T-helper 2 cell treated with Interferon-gamma antibody and Interleukin-4, amounts not matched to agents 5 μg/mL and 100 μg/mL, for 36 hours (primary cell): ENCODE measurements at regions not wholly inside any gene's neighbourhood (a gene's known extent, or its start where the extent isn't known, plus 50 kb on each side); places are given as distances from the start of the nearest gene placed in this dataset.

ENCODE experiments used
- DNase-seq: peaks from one replicate; pipeline ENCODE4 v3.0.0; 2021; ENCODE audit warnings: low spot score
- H3K27ac Mint-ChIP-seq: one replicate; pipeline ENCODE4 v1.8.0; 2021; ENCODE audit warnings: mild to moderate bottlenecking, mixed read lengths
- H3K27me3 Mint-ChIP-seq: one replicate; pipeline ENCODE4 v1.8.0; 2021; ENCODE audit warnings: low read depth, mixed read lengths
- H3K36me3 Mint-ChIP-seq: one replicate; pipeline ENCODE4 v1.8.0; 2021; ENCODE audit warnings: low read depth, mixed read lengths
- H3K4me1 Mint-ChIP-seq: one replicate; pipeline ENCODE4 v1.8.0; 2021; ENCODE audit warnings: low read depth, mixed read lengths
- H3K4me3 Mint-ChIP-seq: one replicate; pipeline ENCODE4 v1.8.0; 2022; ENCODE audit warnings: mild to moderate bottlenecking, moderate library complexity, mixed read lengths
- H3K9me3 Mint-ChIP-seq: one replicate; pipeline ENCODE4 v1.8.0; 2021; ENCODE audit warnings: mixed read lengths

DNA sequence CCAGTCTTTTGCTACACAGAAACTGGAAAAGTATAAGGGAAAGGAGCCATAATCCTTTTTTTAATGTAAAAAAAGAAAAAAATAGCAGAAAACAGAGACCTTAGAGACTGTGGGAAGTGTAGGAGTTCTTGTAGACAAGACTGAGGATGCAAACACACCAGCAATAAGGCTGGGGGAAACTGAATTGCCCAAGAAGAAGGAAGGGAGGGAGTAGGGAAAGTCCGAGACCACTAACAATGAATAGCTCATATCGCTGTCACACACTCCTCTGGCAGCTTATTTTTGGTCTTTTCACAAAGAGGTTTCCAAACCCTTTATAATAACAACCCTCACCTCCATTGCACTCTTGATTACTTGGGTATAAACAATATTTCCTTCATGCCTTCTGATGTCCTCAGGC, 952.0 kb downstream of the SLITRK5 start:
- Mint-ChIP-seq H3K27me3 (no peaks in the 10 kb centered on the region), H3K4me3 (no peak overlapping the region), H3K27ac (no peak overlapping the region), H3K36me3 (no peaks in the 10 kb centered on the region), H3K4me1 (no peaks in the 10 kb centered on the region), H3K9me3 (peaks cover 10% of the 10 kb centered on the region)
- no peak for DNase-seq

DNA sequence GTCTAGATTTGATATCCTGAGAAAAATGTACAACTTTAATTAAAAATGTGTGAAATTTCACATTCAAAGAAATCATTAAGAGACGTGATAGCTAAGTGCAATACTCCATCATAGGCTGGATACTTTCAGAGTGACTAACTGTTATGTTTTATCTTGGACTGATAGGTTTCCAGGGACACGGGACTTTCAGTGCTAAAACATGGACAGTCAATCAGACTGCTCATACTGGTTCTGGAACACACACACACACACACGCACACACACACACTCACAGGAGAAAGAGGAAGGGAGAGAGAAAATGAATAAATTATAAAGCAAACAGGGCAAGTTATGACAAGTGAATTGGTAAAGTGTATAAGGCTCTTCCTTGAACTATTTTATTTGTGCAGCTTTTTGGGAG, 955.9 kb downstream of the SLITRK5 start:
- H3K27me3 Mint-ChIP-seq, result no peaks in the 10 kb centered on the region
- H3K36me3 Mint-ChIP-seq, result no peaks in the 10 kb centered on the region
- no peak overlapping the region for H3K4me3 Mint-ChIP-seq
- H3K9me3 Mint-ChIP-seq, result peaks cover 27% of the 10 kb centered on the region
- no peak overlapping the region for H3K27ac Mint-ChIP-seq
- DNase-seq, result no peak
- H3K4me1 Mint-ChIP-seq, result no peaks in the 10 kb centered on the region

DNA sequence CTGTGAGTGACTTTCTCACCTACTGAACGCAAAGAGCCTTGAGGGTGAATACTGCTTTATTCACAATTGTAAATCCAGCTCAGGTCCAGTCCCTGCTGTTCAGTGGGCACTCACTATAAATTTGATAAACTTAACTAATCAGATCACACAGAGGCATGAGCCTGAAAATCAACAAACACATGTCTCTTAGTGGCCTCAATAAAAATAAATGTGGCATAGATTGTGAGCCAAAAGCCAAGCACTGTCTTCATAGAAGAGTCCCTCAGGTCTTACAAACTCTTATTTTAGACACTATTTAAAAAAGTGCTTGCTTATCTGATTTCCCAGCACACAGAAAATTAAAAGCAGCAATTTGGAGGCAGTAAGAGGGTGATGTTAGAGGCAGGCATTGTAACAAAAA, 957.7 kb downstream of the SLITRK5 start:
- Mint-ChIP-seq H3K4me1 (no peaks in the 10 kb centered on the region), H3K4me3 (no peak overlapping the region), H3K36me3 (no peaks in the 10 kb centered on the region), H3K9me3 (peaks cover 21% of the 10 kb centered on the region), H3K27ac (no peak overlapping the region), H3K27me3 (no peaks in the 10 kb centered on the region)
- no peak for DNase-seq

DNA sequence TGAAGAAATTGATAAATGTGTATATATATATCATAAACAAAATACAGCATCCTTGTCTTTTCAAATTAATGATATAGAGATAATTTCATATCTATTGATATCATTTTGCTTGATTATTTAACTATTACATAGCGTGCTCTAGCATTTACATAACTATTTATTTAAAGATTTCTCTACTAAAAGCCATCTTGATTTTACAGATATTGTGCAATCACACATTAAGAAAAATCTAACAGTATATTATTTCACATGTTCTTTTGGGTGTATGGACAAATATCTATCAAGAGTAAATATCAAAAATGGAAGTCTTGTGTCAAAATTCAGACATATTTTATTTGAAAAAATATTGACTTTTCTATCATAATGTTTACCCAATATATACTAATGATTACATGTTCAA, 966.8 kb downstream of the SLITRK5 start:
- H3K36me3 Mint-ChIP-seq, result no peaks in the 10 kb centered on the region
- no peak for DNase-seq
- peaks cover 11% of the 10 kb centered on the region for H3K9me3 Mint-ChIP-seq
- H3K4me1 Mint-ChIP-seq, result no peaks in the 10 kb centered on the region
- no peak overlapping the region for H3K27ac Mint-ChIP-seq
- no peak overlapping the region for H3K4me3 Mint-ChIP-seq
- H3K27me3 Mint-ChIP-seq, result no peaks in the 10 kb centered on the region

DNA sequence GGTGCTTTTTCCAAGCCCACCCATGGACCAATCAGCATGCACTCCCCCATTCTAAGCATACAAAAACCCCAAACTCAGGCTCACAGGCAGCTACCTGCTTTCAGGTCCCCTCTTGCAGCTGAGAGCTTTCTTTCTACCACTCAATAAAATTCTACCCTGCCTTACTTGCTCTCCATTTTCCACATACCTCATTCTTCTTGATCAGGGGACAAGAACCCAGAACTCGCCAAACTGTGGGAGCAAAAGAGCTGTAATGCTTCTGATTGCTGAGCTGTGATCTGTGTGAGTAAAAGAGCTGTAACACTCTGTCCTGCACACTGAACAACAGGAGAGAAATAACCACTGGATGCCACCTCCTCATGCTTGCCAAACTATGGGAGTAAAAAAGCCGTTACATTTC, 972.1 kb downstream of the SLITRK5 start:
- H3K27ac Mint-ChIP-seq, result no peak overlapping the region
- peaks cover 21% of the 10 kb centered on the region for H3K9me3 Mint-ChIP-seq
- no peaks in the 10 kb centered on the region for H3K27me3 Mint-ChIP-seq
- H3K36me3 Mint-ChIP-seq, result no peaks in the 10 kb centered on the region
- no peak overlapping the region for H3K4me3 Mint-ChIP-seq
- no peak for DNase-seq
- no peaks in the 10 kb centered on the region for H3K4me1 Mint-ChIP-seq

DNA sequence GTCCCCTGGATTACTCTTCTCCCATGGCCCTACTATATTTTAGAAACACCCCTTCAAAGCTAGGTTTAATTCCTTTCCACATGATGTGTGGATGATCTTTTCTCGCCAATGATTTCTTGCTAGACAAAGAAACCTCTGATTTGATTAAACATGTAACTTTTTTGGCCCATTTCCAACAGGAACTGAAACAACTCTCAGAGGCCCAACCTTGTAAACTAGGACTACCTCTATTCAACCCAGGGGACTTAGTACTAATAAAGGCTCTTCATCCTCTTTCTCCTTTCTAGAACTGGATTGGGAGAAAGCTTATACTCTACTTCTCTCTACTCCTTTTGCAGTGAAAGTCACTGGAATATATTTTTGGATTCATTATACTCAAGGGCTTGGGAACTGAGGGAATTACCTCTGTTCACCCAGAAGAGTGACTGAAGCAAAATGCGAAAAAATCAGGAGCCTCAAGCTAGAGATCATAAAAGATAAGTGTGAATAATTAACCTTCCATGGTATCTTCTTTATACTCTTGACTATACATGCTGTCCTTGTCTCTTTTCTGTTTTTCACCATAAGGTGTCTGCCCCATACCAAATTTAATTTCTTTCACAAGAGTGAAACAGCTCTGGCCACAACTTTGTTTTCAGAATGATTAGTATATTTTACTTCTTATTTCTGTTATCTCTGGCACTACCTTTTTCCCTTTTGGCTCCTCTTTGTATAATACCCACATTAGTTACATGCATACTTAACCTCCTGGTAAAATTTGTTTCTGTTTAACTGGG, 977.6 kb downstream of the SLITRK5 start:
- no peaks in the 10 kb centered on the region for H3K36me3 Mint-ChIP-seq
- no peak for DNase-seq
- H3K4me1 Mint-ChIP-seq, result no peaks in the 10 kb centered on the region
- no peak overlapping the region for H3K27ac Mint-ChIP-seq
- H3K4me3 Mint-ChIP-seq, result no peak overlapping the region
- no peaks in the 10 kb centered on the region for H3K27me3 Mint-ChIP-seq
- peaks cover 21% of the 10 kb centered on the region for H3K9me3 Mint-ChIP-seq

DNA sequence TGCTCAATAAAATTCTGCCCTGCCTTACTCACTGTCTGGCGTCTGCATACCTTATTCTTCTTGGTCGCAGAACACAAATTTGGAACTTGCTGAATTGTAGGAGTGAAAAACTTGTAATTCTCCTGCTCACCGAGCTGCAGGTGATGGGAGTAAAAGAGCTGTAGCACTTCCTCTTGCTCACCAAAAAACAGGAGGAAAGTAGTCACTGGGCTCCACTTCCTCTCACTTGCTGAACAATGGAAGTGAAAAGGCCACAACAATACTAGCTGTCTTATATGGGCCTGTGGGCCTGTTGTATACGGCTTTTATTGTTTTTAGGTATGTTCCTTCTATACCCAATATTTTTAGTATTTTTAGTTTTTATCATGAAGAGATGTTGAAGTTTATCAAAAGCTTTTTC, 978.7 kb downstream of the SLITRK5 start:
- no peak for DNase-seq
- H3K9me3 Mint-ChIP-seq, result peaks cover 21% of the 10 kb centered on the region

DNA sequence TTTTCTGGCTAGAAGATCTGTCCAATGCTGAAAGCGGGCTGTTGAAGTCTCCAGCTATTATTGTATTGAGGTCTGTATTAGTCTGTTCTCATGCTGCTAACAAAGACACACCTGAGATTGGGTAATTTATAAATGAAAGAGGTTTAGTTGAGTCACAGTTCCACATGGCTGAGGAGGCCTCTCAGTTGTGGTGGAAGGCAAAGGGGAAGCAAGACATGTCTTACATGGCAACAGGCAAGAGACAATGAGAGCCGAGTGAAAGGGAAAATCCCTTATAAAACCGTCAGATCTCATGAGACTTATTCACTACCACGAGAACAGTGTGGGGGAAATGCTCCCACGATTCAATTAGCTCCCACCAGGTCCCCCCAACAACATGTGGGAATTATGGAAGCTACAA, 980.4 kb downstream of the SLITRK5 start:
- Mint-ChIP-seq H3K27ac (no peak overlapping the region), H3K4me3 (no peak overlapping the region), H3K4me1 (no peaks in the 10 kb centered on the region), H3K9me3 (peaks cover 16% of the 10 kb centered on the region), H3K27me3 (no peaks in the 10 kb centered on the region), H3K36me3 (no peaks in the 10 kb centered on the region)
- no peak for DNase-seq

More for the DNA sequence above, 978.7 kb downstream of the SLITRK5 start:
- no peaks in the 10 kb centered on the region for H3K27me3 Mint-ChIP-seq
- H3K27ac Mint-ChIP-seq, result no peak overlapping the region
- H3K36me3 Mint-ChIP-seq, result no peaks in the 10 kb centered on the region
- H3K4me3 Mint-ChIP-seq, result no peak overlapping the region
- no peaks in the 10 kb centered on the region for H3K4me1 Mint-ChIP-seq

DNA sequence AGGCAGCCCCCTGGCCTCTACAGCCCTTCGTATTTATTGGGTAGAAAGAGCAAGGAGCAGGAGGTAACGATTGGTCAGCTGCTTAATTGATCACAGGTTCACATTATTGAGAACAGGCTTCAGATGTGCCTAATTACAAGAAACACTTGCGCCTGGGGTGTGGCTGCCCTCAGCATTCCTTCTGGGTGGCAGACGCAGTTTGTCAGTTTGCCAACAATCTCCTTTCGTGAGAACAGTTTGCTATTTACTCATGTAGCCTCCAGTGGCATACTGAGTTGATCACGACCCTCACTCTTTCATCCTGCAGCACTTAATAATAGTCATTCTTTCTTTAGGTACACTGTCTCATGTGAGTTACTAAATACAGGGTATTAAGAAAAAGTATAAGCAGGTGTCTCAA, 985.6 kb downstream of the SLITRK5 start:
- Mint-ChIP-seq H3K9me3 (peaks cover 19% of the 10 kb centered on the region), H3K27ac (no peak overlapping the region), H3K27me3 (no peaks in the 10 kb centered on the region), H3K4me3 (no peak overlapping the region), H3K4me1 (no peaks in the 10 kb centered on the region), H3K36me3 (no peaks in the 10 kb centered on the region)
- no peak for DNase-seq

DNA sequence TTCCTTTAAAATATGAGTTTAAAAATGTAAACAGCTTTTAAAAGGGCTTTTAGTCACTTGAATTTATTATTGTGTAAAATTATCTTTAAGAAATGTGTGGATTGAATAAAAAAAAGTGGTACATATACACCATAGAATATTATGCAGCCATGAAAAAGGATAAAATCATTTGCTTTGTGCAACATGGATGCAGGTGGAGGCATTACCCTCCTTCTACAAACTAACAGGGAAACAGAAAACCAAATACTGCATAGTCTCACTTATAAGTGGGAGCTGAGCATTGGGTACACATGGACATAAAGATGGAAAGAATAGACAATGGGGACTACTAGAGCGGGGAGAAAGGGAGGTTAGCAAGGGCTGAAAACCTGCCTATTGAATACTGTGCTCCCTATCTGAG, 999.3 kb downstream of the SLITRK5 start:
- Mint-ChIP-seq H3K27ac (no peak overlapping the region), H3K27me3 (no peaks in the 10 kb centered on the region), H3K36me3 (no peaks in the 10 kb centered on the region), H3K4me3 (no peak overlapping the region), H3K4me1 (no peaks in the 10 kb centered on the region), H3K9me3 (peaks cover 25% of the 10 kb centered on the region)
- DNase-seq, result no peak

DNA sequence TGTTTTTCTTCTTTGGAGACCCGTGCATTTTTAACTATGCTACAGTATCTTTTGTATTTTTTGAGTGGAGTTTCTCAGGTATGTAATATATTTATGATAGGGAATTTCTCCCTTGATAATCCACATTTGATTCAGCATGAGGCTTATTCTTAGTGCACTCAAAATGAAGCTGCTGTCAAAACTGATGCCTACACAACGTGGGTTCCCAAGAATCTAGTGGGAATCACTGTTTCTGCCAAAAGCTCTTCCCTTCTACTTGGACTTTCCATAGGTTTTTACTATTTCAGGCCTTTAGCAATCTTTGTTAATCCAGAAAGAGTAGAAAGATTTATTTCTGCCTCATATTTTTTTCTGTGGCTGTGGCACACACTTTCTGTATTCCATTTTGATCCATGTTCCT, 1003.7 kb downstream of the SLITRK5 start:
- Mint-ChIP-seq H3K4me3 (no peak overlapping the region), H3K36me3 (no peaks in the 10 kb centered on the region), H3K27me3 (no peaks in the 10 kb centered on the region), H3K4me1 (no peaks in the 10 kb centered on the region), H3K9me3 (peaks cover 12% of the 10 kb centered on the region), H3K27ac (no peak overlapping the region)
- DNase-seq, result no peak

DNA sequence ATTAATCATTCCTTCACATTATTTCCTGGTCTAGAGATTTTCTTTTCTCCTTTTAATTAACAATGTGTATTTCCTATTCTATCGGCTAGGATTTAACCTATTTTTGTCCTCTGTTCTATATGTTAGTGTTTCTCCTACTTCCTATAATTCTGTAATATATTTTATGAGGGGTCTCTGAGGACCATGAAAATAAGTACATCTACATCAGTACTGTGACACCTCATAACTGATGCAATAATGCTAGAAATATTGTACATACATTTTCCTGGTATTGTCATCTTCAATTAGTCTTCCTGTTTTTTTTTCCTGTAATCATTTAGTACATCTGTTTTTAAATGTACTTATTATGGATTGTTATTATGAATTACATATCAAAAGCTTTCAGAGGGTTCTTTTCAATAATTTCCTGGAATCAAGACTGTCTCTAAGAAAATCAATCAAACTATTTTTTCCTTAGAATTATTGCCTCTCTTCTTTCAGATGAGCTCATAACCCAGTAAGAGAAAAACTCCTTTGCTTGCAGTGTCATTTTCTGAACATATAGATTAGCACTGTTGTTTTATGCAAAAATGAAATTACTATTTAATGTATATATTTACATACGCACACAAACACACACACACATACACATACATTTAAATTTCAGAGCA, 1004.3 kb downstream of the SLITRK5 start:
- Mint-ChIP-seq H3K27me3 (no peaks in the 10 kb centered on the region), H3K36me3 (no peaks in the 10 kb centered on the region), H3K27ac (no peak overlapping the region), H3K4me1 (no peaks in the 10 kb centered on the region), H3K4me3 (no peak overlapping the region), H3K9me3 (peaks cover 18% of the 10 kb centered on the region)
- no peak for DNase-seq

DNA sequence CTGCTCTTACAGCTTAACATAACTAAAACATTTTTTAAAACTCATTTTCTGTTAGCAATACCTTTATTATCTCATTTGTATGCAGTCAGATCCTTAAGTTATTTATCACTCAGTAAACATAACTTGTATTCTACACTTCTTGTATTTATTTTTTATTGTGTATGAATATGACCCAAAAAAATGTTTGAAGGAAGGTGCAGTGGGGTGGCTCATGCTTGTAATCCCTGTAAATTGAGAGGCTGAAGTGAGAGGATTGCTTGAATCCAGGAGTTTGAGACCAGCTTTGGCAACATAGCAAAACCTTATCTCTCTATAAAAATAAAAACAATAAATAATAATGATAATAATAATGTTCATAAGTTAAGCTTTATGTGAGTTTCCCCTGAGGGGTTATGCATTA, 1004.8 kb downstream of the SLITRK5 start:
- DNase-seq, result no peak
- Mint-ChIP-seq H3K4me1 (no peaks in the 10 kb centered on the region), H3K27ac (no peak overlapping the region), H3K9me3 (peaks cover 19% of the 10 kb centered on the region), H3K27me3 (no peaks in the 10 kb centered on the region), H3K36me3 (no peaks in the 10 kb centered on the region), H3K4me3 (no peak overlapping the region)

DNA sequence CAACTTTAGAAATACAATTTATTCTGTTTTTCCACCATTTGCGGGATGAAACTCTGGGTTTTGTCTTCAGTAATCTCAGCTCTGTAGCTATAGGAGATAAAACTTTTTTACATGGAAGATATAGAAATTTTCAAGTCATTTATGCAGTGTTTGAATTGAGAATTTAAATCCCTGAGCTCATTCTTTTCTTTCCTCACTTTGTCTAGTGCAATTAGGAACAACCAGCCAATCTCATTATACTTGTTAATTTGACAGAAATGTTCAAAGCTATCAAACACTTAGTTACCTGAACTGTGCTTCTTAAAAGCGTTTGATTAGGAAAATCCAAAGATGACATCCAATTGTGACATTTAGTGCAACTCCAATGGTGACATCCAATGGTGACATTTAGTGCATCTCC, 1014.3 kb downstream of the SLITRK5 start:
- no peaks in the 10 kb centered on the region for H3K4me1 Mint-ChIP-seq
- H3K4me3 Mint-ChIP-seq, result no peak overlapping the region
- H3K9me3 Mint-ChIP-seq, result peaks cover 16% of the 10 kb centered on the region
- no peaks in the 10 kb centered on the region for H3K27me3 Mint-ChIP-seq
- no peak overlapping the region for H3K27ac Mint-ChIP-seq
- H3K36me3 Mint-ChIP-seq, result no peaks in the 10 kb centered on the region
- DNase-seq, result no peak

DNA sequence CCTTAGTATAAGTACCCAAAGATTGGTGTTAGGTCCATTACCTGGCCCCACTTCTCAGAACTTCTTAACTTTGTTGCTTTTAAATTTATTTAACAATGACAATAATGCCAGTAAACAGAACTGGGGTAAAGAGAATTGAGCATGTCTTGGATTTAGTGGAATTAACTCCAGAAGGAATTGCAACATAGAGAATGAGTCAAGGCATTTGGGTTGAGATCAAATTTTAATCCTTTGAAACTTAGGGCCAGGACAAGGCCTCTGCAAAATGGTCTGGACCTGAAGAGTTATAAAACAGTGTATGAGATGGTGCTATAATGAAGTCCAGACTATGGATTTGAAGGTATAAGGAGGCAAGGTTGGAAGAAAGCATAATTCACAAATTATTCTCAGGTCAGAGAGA, 1030.4 kb downstream of the SLITRK5 start:
- DNase-seq, result no peak
- H3K4me3 Mint-ChIP-seq, result no peak overlapping the region
- no peaks in the 10 kb centered on the region for H3K36me3 Mint-ChIP-seq

More for the DNA sequence above, 1030.4 kb downstream of the SLITRK5 start:
- H3K27ac Mint-ChIP-seq, result no peak overlapping the region
- H3K9me3 Mint-ChIP-seq, result peaks cover 9% of the 10 kb centered on the region
- no peaks in the 10 kb centered on the region for H3K4me1 Mint-ChIP-seq
- H3K27me3 Mint-ChIP-seq, result no peaks in the 10 kb centered on the region
